RWPE2 (cell line): ENCODE measurements at regions not wholly inside any gene's neighbourhood (a gene's known extent, or its start where the extent isn't known, plus 50 kb on each side); places are given as distances from the start of the nearest gene placed in this dataset.

Source experiments
- ATAC-seq: fragments of 200-7000 bp; cut with Tn5 transposase; 3 replicates; pipeline ENCODE4 v1.9.1; 2021; ENCODE audit warnings: low read depth
- DNase-seq: peaks from one replicate; pipeline ENCODE4 v3.0.0-alpha.2; 2020; ENCODE audit warnings: low spot score
- H3K27ac ChIP-seq: fragments of 450-650 bp; 2 replicates; pipeline ENCODE4 v1.5.1; 2017; ENCODE audit warnings: mild to moderate bottlenecking; ENCODE audit not compliant: poor library complexity, severe bottlenecking
- H3K27me3 ChIP-seq: fragments of 250-450 bp; sonication (Bioruptor Pico); 2 replicates; pipeline ENCODE4 v1.5.1; 2021; ENCODE audit warnings: mild to moderate bottlenecking, moderate library complexity; ENCODE audit not compliant: insufficient read depth, poor library complexity, severe bottlenecking
- H3K36me3 ChIP-seq: fragments of 250-450 bp; sonication (Bioruptor Pico); 2 replicates; pipeline ENCODE4 v1.5.1; 2020; ENCODE audit warnings: low read depth, mild to moderate bottlenecking, moderate library complexity
- H3K4me1 ChIP-seq: fragments of 250-450 bp; sonication (Bioruptor Pico); 2 replicates; pipeline ENCODE4 v1.5.1; 2021; ENCODE audit warnings: mild to moderate bottlenecking, moderate library complexity; ENCODE audit not compliant: insufficient read depth, poor library complexity, severe bottlenecking
- H3K4me3 ChIP-seq: fragments of 250-450 bp; sonication (Bioruptor Pico); 2 replicates; pipeline ENCODE4 v1.5.1; 2021; ENCODE audit warnings: mild to moderate bottlenecking, moderate library complexity; ENCODE audit not compliant: severe bottlenecking
- H3K9me3 ChIP-seq: fragments of 250-450 bp; sonication (Bioruptor Pico); 2 replicates; pipeline ENCODE4 v1.5.1; 2021; ENCODE audit warnings: mild to moderate bottlenecking, moderate library complexity; ENCODE audit not compliant: severe bottlenecking
- CTCF ChIP-seq: fragments of 450-650 bp; IDR thresholded peaks from one replicate; pipeline ENCODE4 v1.5.1; 2017; ENCODE audit warnings: mild to moderate bottlenecking, moderate library complexity; ENCODE audit not compliant: poor library complexity, severe bottlenecking

GRCh38 chr16:64047207-64047606, 1074.7 kb downstream of the CDH11 start:
- Histone ChIP-seq H3K4me3 (no peak overlapping the region), H3K9me3 (no peaks in the 10 kb centered on the region), H3K27ac (no peak overlapping the region), H3K36me3 (no peaks in the 10 kb centered on the region), H3K4me1 (no peaks in the 10 kb centered on the region), H3K27me3 (peaks cover 7% of the 10 kb centered on the region)
- DNase-seq (no peak), ATAC-seq (no peak)
- no peak for TF ChIP-seq CTCF

- Histone ChIP-seq H3K9me3 (no peaks in the 10 kb centered on the region), H3K36me3 (no peaks in the 10 kb centered on the region), H3K4me3 (no peak overlapping the region), H3K27me3 (no peaks in the 10 kb centered on the region), H3K4me1 (no peaks in the 10 kb centered on the region), H3K27ac (no peak overlapping the region)
- no peak for TF ChIP-seq CTCF
- ATAC-seq (no peak), DNase-seq (no peak)
Observed at GRCh38 chr16:64035337-64035736, 1086.5 kb downstream of the CDH11 start.

GRCh38 chr16:64019339-64019738, 1102.5 kb downstream of the CDH11 start:
- Histone ChIP-seq H3K36me3 (no peaks in the 10 kb centered on the region), H3K4me1 (no peaks in the 10 kb centered on the region), H3K4me3 (no peak overlapping the region), H3K27ac (no peak overlapping the region), H3K27me3 (peaks cover 3% of the 10 kb centered on the region), H3K9me3 (no peaks in the 10 kb centered on the region)
- ATAC-seq (no peak), DNase-seq (no peak)
- no peak for TF ChIP-seq CTCF

- Histone ChIP-seq H3K27ac (no peak overlapping the region), H3K9me3 (no peaks in the 10 kb centered on the region), H3K4me1 (no peaks in the 10 kb centered on the region), H3K27me3 (peaks cover 1% of the 10 kb centered on the region), H3K4me3 (no peak overlapping the region), H3K36me3 (no peaks in the 10 kb centered on the region)
- TF ChIP-seq CTCF = no peak
- DNase-seq = no peak
- ATAC-seq = no peak
Observed at GRCh38 chr16:64017796-64018195, 1104.1 kb downstream of the CDH11 start.

- Histone ChIP-seq H3K4me3 (no peak overlapping the region), H3K36me3 (no peaks in the 10 kb centered on the region), H3K4me1 (no peaks in the 10 kb centered on the region), H3K27ac (no peak overlapping the region), H3K9me3 (no peaks in the 10 kb centered on the region), H3K27me3 (peaks cover 5% of the 10 kb centered on the region)
- no peak for DNase-seq
- ATAC-seq = no peak
- TF ChIP-seq CTCF = no peak
Observed at GRCh38 chr16:64013856-64014255, 1108.0 kb downstream of the CDH11 start.
